Left renal pelvis (tissue), 4 donors: ENCODE measurements at regions not wholly inside any gene's neighbourhood (a gene's known extent, or its start where the extent isn't known, plus 50 kb on each side); places are given as distances from the start of the nearest gene placed in this dataset.

Experiments
- DNase-seq, 4 donors: peaks; one replicate each; pipeline ENCODE4 v3.0.0-alpha.2; 2013; ENCODE audit warnings: low read depth in 4 of 4, low spot score in 3 of 4

- DNase-seq, result no peak
These were observed 185.5 kb upstream of the DOK6 start for GRCh38 chr18:69215161-69215560.

DNA sequence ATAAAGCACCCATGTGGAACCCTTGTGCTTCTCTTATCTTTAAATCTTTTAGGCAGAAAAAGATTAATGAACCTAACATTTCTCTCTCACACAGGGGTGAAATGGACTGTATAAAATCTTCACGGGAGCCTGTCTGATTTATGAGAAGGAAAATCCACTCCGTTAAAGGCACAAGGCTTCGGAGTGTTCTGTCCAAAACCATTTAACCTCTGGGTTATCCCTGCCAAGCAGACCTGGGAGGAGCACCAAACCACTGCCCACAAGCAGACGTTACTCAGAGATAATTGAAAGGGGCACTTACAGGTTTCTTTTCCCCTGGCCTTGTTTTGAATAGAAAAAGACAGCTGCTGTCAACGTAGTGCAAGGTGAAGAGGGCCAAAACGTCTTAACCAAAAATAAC is 184.4 kb upstream of the DOK6 start:
- DNase-seq, result no peak

GRCh38 chr18:69217196-69218000 is 183.3 kb upstream of the DOK6 start:
- no peak for DNase-seq

DNA sequence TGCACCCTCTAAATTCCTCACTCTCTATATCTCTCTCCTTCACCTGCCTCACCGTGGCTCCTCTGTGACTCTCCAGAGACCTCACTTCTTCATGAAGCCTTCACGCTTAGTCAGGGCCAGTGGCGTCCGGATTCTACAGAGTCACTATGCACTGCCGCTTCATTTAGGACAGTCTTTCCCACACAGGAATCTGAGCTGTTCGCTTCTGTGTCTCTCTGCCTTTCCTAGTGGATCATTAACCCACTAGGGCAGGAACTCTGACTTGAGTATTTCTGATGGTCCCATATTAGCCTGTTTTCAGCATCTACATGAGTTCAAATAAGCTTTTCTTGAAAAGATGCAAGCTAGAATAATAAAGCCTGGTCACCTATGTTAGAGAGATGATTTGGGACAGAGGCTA is 180.2 kb upstream of the DOK6 start:
- no peak for DNase-seq

- DNase-seq, result no peak
These were observed 178.6 kb upstream of the DOK6 start for GRCh38 chr18:69222089-69222488.

DNA sequence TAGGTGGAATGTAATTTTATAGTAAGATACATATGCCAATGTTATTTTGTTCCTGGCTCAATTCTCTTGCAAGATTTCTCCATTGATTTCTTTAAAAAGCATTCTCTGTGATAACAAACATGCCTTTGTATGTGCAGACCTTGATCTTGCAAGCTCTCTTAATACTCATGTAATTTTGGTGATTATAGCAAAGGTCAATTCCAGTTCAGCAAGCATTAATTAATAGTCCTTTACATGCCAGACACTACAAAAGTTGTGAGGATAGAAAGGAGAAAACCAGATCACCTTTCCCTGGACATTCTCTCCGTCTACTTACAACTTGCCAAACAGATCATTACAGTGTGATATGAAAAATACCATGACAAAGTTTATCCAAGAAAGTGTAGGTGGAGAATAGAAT is 173.7 kb upstream of the DOK6 start:
- DNase-seq, result no peak

DNA sequence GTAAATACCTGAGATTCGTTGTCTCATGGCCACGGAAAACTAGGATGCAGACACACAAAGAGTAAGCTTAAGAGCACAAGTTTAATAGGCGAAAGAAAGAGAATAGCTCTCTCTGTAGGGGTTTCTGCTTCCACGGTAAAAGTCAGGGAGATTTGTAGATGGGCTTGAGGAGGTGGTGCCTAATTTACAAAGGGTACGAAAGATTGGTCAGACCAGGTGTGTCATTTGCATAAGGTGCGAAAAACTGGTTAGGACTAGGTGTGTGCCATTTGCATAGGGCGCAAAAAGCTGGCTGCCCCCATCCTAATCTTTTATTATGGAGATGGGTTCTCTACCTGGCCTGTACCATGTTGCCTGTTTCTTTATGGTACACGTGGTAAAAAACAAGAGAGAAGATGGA is 170.5 kb upstream of the DOK6 start:
- no peak for DNase-seq

DNA sequence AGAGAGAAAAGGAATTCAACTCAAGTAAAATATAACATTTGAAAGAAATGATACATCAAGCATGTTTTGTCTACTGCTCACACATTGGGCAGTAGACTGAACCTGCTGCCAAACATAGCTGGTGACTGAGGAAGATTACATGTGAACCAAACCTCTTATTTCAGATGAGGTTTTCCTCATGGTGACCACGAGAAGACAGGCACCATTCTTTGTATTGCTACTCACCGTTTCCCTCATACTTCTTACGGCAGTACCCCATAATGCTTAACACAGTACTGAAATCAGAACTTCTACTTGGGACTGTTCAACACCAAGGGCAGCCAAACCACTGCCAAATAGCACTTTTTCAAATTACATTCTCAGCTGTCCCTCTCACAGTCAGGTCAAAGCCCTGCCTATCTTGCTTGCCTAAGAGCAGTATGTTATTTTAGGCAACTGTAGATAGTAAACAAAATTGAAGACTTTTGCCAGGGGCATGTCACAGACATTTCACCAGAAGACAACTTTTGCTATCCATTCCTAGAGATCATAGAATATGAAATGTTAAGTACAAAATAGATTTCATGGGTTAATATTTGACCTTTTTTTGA is 167.1 kb upstream of the DOK6 start:
- no peak for DNase-seq

DNA sequence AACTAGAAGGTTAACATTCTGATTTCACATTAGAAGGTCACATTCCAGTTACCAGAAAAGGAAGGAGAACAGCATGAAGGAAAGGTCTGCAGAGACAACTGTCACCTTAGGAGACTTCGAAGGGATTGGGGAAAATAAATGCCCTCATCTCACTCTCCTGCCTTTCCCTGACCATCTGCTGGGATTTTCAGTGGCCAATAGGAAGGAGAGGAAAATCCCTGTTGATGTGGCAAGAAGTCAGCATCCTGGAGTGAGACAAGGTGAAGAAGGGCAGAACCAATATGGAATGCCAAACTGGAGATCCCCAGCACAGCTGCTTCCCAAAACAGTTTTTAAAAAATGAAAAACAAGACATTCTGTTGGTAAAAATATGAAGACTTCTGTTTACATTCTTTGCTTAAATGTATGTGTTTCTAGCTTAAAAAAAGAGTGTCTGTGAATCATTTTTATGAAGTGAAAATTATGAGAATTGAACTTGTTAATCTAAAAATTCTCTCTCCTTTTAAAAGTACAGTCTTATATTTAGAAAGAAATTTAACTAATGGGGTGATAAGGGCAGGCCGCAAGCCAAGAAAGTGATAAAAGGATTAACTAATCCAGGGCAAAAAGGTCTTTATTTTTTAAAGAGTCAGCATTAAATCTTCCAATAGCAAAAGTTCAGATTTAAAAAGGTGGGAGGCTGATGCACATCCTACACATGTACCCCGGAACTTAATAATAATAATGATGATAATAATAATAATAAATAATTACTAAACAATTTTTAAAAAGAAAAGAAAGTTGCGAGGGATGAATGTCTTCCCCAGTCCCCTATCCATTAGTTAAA is 160.6 kb upstream of the DOK6 start:
- no peak for DNase-seq

DNA sequence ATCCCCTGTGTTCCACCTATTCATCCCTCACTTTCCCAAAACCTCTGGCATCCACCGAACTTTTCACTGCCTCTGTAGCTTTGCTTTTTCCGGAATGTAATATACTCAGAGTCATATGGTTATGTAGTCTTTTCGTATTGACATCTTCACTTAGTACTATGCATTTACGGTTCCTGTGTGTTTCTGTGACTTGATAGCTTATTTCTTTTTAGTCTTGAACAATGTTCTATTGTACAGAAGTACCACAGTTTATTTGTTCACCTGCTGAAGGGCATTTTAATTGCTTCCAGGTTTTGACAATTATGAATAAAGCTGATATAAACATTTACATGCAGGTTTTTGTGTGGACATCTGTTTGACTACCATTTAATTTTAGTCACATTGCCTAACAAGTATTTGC is 154.7 kb upstream of the DOK6 start:
- DNase-seq, result no peak

DNA sequence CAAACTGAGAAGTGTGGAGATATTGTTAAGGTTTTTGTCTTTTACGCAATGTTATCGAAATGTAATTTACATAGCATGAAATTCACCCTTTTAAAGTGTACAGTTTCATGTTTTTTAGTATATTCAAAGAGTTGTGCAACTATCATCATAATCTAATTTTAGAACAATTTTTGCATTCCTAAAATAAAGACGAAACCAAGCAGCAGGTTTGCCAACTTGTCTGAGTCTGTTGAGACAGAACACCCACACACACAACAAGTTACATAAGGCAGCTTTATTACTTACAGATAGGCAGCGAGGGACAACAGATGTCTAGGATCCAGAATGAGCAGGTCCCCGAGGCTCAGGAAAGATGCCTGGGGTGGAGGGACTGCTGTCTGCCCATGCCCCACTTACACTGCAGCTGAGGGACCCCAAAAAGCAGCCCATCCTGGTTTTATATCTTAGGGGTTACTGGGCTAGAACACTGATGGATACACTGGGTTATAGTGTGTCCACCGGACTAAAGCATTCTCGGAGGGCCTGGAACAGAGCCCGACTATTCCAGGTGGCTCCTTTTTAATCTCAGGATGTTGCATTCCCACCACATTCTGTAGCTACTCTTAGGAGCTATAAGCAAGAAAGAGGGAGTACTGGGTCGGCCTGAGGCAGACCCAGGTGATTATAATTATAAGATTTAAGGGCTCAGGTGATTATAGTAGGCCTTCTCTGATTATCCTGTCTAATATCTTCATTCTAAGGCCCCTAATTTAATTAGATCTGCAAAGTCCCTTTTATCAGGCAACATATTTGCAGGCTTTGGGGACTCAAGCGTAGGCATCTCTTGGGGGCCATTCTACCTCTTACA is 150.2 kb upstream of the DOK6 start:
- DNase-seq, result no peak

DNA sequence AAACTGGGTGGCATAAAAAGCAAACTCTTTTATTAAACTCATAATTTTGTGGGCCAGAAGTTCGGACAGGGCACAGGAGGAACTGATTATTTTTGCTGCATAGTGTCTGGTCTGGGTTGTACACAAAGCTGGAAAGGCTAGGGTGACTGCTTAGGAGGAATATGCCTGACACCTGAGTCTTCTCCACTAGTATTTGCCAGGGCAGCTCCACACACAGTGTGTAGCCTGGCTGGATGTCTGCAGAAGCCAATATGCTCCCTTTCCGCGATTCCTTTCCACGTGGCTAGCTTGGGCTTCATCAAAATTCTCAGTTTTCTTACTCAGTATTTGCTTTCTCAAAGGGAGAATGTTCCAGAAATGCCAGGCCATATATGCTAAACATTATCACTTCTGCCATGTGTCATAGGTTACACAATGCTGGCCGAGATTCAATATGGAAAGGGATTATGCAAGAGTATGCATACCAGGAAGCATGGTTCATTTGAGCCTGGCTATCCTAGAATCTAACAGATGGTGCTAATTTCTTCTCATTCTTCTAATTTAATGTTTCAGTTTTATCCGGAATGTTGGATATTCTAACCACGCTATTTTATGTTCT is 142.7 kb upstream of the DOK6 start:
- DNase-seq, result no peak

GRCh38 chr18:69259282-69259681 is 141.4 kb upstream of the DOK6 start:
- no peak for DNase-seq

DNA sequence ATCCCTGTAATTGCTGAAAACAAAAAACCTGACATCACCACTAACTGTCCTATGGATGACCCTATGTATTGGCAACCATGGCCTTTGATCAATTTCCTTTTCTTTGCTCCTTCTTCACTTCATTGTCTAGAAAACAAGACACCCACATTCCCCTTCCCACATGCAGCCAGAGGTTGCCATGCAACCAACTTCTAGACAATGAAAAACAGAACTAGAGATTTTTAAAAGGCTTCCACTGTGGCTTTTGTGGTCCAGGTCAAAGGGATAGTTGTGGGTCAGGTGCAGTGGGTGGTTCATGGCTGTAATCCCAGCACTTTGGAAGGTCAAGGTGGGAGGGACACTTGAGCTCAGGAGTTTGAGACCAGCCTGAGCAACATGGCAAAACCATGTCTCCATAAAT is 139.3 kb upstream of the DOK6 start:
- DNase-seq, result no peak

GRCh38 chr18:69265656-69266055 is 135.0 kb upstream of the DOK6 start:
- no peak for DNase-seq

- no peak for DNase-seq
These were observed 132.8 kb upstream of the DOK6 start for GRCh38 chr18:69267895-69268294.

GRCh38 chr18:69282371-69282770 is 118.3 kb upstream of the DOK6 start:
- DNase-seq, result no peak

DNA sequence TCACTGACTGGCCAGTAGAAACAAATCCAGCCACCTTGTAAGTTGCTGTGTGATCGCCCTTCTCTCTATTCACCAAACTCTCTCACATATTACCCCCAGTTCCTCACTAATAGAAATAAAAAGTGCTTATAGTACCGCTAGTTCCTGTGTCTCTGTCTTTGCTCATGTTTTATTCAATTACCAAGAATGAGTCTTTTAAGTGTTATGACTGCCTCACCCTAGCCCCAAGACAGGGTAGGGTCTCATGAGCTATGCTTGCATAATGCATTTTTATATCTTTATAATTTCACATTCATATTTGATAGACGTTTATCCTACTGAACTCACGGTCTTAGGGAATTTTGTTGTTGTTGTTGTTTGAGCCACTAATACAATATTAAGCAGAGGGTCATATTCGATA is 109.6 kb upstream of the DOK6 start:
- DNase-seq, result no peak

DNA sequence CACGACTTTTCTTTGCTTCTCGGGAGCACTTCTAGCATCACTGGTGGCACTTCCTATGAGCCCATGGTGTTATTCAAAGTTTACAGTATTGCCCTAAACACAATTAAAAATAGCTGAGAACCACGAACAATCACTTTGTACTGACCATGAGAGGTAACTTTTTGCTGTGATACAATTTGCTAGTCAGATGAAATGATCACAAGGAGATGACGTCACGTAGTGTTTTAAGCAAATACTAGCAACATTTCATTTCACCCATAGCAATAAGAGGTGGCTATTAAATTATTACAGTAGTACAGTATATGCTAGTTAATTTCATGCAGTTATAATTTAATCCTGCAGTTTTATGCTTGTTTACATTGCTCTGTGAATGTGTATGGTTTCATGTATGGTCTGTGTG is 108.9 kb upstream of the DOK6 start:
- DNase-seq, result no peak

DNA sequence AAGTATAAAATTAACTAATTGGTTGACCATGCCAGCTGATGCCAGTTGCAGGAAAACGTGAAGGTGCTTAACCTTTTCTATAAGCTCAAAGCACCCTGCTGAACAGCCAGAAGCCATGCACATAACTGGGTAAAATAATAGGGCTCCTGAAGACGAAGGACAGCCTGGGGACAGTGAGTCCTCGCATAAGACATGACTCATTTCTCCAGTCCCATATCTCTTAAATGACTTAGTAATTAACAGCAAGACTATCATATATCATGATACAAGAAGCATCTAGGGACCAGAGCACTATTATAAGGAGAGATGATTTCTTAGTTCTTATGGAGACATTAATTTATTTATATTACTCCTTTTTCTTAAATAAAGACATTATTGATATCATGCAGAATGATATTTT is 100.5 kb upstream of the DOK6 start:
- DNase-seq, result no peak

DNA sequence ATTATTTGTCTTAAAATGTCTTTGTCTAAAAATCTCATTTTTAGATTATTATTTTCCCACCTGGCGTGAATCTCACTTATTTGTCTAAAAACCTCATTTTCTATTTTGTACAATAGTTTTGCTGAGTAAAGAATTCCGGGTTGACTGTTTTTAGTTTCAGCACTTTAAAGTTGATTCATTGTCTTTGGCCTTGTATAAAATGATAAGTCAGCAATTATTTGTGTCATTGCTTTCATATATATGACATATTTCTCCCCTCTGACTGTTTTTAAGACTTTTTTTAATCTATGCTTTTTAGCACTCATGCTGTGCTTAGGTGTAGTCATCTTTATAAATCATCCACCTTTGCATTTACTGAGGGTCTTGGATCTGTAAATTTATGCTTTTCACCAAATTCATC is 92.1 kb upstream of the DOK6 start:
- DNase-seq, result no peak
